Panc1 (cell line): ENCODE measurements at regions not wholly inside any gene's neighbourhood (a gene's known extent, or its start where the extent isn't known, plus 50 kb on each side); places are given as distances from the start of the nearest gene placed in this dataset.

Experiments
- ATAC-seq: fragments of 200-7000 bp; cut with Tn5 transposase; 2 replicates; pipeline ENCODE4 v1.9.1; 2020; ENCODE audit warnings: mild to moderate bottlenecking, moderate library complexity
- BruUV-seq: library from RNA; stranded (reverse); fragments of 400-500 nt; replicated peaks from 2 replicates; lab custom pipeline; 2021; lab: Mats Ljungman, UMichigan
- CTCF ChIA-PET: fragments of 300-600 bp; sonication (Branson Sonifier 250); formaldehyde crosslinking; loops from one replicate; lab custom pipeline; 2022; ENCODE audit warnings: antibody characterized with exemption; lab: Charles Lee
- POLR2A ChIA-PET: fragments of 300-600 bp; sonication (Branson Sonifier 250); formaldehyde crosslinking; loops from one replicate; lab custom pipeline; 2022; ENCODE audit warnings: antibody characterized with exemption; lab: Charles Lee
- DNase-seq: peaks from one replicate; pipeline ENCODE4 v3.0.0-alpha.2; 2010; ENCODE audit warnings: low read depth, low spot score
- H3K27ac ChIP-seq: 2 replicates; pipeline ENCODE4 v1.5.1; 2011; ENCODE audit warnings: mild to moderate bottlenecking, low read length, inconsistent platforms
- H3K27me3 ChIP-seq: fragments of 200-500 bp; sonication (Bioruptor generic); 2 replicates; pipeline ENCODE4 v1.6.0; 2014; ENCODE audit warnings: low read length, inconsistent platforms; ENCODE audit not compliant: control insufficient read depth, insufficient read depth
- H3K36me3 ChIP-seq: fragments of 200-500 bp; sonication (Bioruptor generic); 2 replicates; pipeline ENCODE4 v1.5.1; 2014; ENCODE audit warnings: inconsistent platforms, mild to moderate bottlenecking, low read length, moderate library complexity; ENCODE audit not compliant: control insufficient read depth, insufficient read depth
- H3K4me1 ChIP-seq: 2 replicates; pipeline ENCODE4 v1.5.1; 2011; ENCODE audit warnings: inconsistent platforms, mild to moderate bottlenecking, low read length, moderate library complexity; ENCODE audit not compliant: control insufficient read depth, insufficient read depth
- H3K4me3 ChIP-seq, 2 experiments: 2 replicates each; pipeline ENCODE4 v1.5.1; 2011 to 2012; ENCODE audit warnings: low read depth in 2 of 2, low read length in 2 of 2, mild to moderate bottlenecking in 2 of 2, inconsistent platforms in 1 of 2, moderate library complexity in 1 of 2
- H3K9me3 ChIP-seq: fragments of 200-500 bp; sonication (Bioruptor generic); 2 replicates; pipeline ENCODE4 v1.5.1; 2014; ENCODE audit warnings: low read depth, mild to moderate bottlenecking, inconsistent platforms, low read length, moderate library complexity; ENCODE audit not compliant: control insufficient read depth, insufficient read depth
- POLR2AphosphoS5 ChIP-seq: IDR thresholded peaks from 2 replicates; pipeline ENCODE4 v1.6.1; 2012; ENCODE audit warnings: mild to moderate bottlenecking, low read depth, low read length, moderate library complexity
- SIN3A ChIP-seq: IDR thresholded peaks from 2 replicates; pipeline ENCODE4 v1.6.1; 2012; ENCODE audit warnings: low read depth, mild to moderate bottlenecking, low read length, moderate library complexity, borderline replicate concordance; ENCODE audit not compliant: insufficient read depth
- TCF7L2 ChIP-seq: IDR thresholded peaks from 2 replicates; pipeline ENCODE4 v1.6.1; 2011; ENCODE audit warnings: mild to moderate bottlenecking, low read depth, low read length, inconsistent platforms
- in situ Hi-C: cut with HindIII; loops from 2 replicates; pipeline ENCODE4 v1.10.0; 2016; ENCODE audit warnings: low sequenced_read_pairs, low pct_unique_long_range_greater_than_20kb
- intact Hi-C: fragments of 100-400 bp; cut with micrococcal nuclease; formaldehyde crosslinking; loops from one replicate; pipeline ENCODE4 v1.10.0; 2022; ENCODE audit not compliant: unreplicated experiment
- TF ChIP-seq, protein P1 (sequence below), 2 experiments: IDR thresholded peaks; 2 replicates each; pipeline ENCODE4 v1.6.1; 2011 to 2012; ENCODE audit warnings: low read depth in 2 of 2, control low read depth in 1 of 2, low read length in 1 of 2, mild to moderate bottlenecking in 1 of 2, moderate library complexity in 1 of 2; ENCODE audit not compliant: insufficient read depth in 1 of 2
- TF ChIP-seq, protein P2 (sequence below): fragments of 450-650 bp; IDR thresholded peaks from 2 replicates; pipeline ENCODE4 v1.5.1; 2017; ENCODE audit warnings: mild to moderate bottlenecking

DNA sequence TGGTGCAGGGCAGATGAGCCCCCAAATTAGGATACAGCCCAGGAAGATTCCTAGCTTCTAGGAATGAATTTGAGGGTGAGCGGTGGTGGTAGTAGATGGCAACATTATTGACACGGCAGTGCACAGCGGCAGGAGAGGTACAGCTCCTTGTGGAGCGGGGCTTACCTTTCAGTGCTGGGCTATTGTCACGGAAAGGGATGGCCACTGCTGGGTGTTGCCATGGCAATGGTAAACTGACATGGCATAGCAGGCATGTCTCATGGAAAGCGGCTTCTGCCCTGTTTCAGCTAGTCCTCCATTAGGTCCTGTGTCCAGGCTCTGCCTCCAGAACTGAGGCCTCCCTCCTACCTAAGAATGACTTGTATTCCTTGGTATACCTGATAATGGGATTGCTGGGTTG is 81.8 kb upstream of the WDR1 start:
- intact Hi-C loops (no loop called here), in situ Hi-C loops (no loop called here)
- BruUV-seq: no TSS peak
- ATAC-seq: no peak
- H3K4me1 ChIP-seq: no peaks in the 10 kb centered on the region
- H3K27me3 ChIP-seq: no peaks in the 10 kb centered on the region; the same call in 1 of the 2 replicates
- no peak for DNase-seq
- ChIA-PET CTCF (no interaction called here), POLR2A (no interaction called here)
- H3K27ac ChIP-seq: no peak overlapping the region
- H3K36me3 ChIP-seq: no peaks in the 10 kb centered on the region
- TF ChIP-seq SIN3A (no peak), TCF7L2 (no peak), POLR2AphosphoS5 (no peak)
- TF ChIP-seq, protein P1, sequence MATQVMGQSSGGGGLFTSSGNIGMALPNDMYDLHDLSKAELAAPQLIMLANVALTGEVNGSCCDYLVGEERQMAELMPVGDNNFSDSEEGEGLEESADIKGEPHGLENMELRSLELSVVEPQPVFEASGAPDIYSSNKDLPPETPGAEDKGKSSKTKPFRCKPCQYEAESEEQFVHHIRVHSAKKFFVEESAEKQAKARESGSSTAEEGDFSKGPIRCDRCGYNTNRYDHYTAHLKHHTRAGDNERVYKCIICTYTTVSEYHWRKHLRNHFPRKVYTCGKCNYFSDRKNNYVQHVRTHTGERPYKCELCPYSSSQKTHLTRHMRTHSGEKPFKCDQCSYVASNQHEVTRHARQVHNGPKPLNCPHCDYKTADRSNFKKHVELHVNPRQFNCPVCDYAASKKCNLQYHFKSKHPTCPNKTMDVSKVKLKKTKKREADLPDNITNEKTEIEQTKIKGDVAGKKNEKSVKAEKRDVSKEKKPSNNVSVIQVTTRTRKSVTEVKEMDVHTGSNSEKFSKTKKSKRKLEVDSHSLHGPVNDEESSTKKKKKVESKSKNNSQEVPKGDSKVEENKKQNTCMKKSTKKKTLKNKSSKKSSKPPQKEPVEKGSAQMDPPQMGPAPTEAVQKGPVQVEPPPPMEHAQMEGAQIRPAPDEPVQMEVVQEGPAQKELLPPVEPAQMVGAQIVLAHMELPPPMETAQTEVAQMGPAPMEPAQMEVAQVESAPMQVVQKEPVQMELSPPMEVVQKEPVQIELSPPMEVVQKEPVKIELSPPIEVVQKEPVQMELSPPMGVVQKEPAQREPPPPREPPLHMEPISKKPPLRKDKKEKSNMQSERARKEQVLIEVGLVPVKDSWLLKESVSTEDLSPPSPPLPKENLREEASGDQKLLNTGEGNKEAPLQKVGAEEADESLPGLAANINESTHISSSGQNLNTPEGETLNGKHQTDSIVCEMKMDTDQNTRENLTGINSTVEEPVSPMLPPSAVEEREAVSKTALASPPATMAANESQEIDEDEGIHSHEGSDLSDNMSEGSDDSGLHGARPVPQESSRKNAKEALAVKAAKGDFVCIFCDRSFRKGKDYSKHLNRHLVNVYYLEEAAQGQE (IDR thresholded peaks at IDR 0.05; ENCODE audit: insufficient read depth in 1 of 2, low read depth in 2 of 2, low read length in 1 of 2): no peak
- TF ChIP-seq, protein P2, sequence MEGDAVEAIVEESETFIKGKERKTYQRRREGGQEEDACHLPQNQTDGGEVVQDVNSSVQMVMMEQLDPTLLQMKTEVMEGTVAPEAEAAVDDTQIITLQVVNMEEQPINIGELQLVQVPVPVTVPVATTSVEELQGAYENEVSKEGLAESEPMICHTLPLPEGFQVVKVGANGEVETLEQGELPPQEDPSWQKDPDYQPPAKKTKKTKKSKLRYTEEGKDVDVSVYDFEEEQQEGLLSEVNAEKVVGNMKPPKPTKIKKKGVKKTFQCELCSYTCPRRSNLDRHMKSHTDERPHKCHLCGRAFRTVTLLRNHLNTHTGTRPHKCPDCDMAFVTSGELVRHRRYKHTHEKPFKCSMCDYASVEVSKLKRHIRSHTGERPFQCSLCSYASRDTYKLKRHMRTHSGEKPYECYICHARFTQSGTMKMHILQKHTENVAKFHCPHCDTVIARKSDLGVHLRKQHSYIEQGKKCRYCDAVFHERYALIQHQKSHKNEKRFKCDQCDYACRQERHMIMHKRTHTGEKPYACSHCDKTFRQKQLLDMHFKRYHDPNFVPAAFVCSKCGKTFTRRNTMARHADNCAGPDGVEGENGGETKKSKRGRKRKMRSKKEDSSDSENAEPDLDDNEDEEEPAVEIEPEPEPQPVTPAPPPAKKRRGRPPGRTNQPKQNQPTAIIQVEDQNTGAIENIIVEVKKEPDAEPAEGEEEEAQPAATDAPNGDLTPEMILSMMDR: no peak
- H3K4me3 ChIP-seq: no peak overlapping the region
- H3K9me3 ChIP-seq: no peaks in the 10 kb centered on the region

DNA sequence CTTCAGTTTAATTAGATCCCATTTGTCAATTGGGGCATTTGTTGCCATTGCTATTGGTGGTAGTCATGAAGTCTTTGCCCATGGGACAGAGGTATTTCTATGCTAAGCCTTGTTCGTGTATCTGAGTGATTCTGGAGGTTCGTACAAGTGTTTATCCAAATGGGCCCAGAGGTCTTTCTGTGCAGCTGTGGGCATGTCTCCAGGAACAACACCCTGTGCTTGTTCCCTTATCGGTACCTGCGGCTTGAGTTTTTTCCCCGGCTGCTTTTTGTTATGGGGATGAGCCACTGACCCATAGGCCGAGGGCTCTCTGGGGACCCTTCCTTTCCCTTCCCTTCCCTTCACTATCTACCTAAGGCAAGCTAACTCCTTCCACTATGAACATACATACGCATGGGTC is 81.4 kb upstream of the WDR1 start:
- Histone ChIP-seq H3K36me3 (no peaks in the 10 kb centered on the region), H3K27me3 (no peaks in the 10 kb centered on the region; the same call in 1 of the 2 replicates), H3K9me3 (no peaks in the 10 kb centered on the region), H3K27ac (no peak overlapping the region), H3K4me1 (no peaks in the 10 kb centered on the region), H3K4me3 (no peak overlapping the region)
- BruUV-seq: no TSS peak
- ChIA-PET CTCF (no interaction called here), POLR2A (no interaction called here)
- DNase-seq (no peak), ATAC-seq (no peak)
- TF ChIP-seq, protein P1 (IDR thresholded peaks at IDR 0.05; ENCODE audit: insufficient read depth in 1 of 2, low read depth in 2 of 2, low read length in 1 of 2): no peak
- TF ChIP-seq, protein P2: no peak
- TF ChIP-seq POLR2AphosphoS5 (no peak), TCF7L2 (no peak), SIN3A (no peak)
- in situ Hi-C loops: no loop called here
- intact Hi-C loops: no loop called here
